RPMI7951 (cell line): ENCODE measurements at regions not wholly inside any gene's neighbourhood (a gene's known extent, or its start where the extent isn't known, plus 50 kb on each side); places are given as distances from the start of the nearest gene placed in this dataset.
"Not testable (repeated sequence)": the region's sequence is repeated elsewhere in the genome, so short reads cannot be mapped to it uniquely, and the experiment has no call there.

ENCODE experiments used
- DNase-seq: peaks from one replicate; pipeline ENCODE4 v3.0.0-alpha.2; 2012; ENCODE audit warnings: low read depth

DNA sequence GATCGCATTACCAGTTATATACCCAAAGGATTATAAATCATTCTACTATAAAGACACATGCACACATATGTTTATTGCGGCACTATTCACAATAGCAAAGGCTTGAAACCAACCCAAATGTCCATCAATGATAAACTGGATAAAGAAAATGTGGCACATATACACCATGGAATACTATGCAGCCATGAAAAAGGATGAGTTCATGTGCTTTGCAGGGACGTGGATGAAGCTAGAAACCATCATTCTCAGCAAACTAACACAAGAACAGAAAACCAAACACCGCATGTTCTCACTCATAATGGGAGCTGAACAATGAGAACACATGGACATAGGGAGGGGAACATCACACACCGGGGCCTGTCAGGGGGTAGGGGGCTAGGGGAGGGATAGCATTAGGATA lies 495.8 kb downstream of the AACS start:
- DNase-seq: not testable (repeated sequence)

DNA sequence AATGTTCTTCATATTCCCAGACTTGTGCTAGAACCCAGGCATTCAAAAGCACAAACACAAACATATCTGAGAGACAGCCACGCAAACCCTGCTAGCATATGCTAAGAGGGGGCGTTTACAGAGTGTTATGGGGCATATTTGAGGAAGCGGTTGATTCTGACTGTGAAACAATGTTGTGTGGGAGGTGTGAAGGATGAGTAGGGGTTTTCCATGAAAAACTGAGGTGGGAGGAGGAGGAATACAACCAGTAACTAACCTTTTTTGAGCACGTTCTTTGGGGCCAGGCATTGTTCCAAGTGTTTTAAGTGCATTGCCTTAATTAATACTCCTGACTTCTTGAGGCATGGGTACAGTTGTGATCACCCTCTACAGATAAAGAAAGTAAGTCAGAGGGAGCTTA lies 499.5 kb downstream of the AACS start:
- no peak for DNase-seq

DNA sequence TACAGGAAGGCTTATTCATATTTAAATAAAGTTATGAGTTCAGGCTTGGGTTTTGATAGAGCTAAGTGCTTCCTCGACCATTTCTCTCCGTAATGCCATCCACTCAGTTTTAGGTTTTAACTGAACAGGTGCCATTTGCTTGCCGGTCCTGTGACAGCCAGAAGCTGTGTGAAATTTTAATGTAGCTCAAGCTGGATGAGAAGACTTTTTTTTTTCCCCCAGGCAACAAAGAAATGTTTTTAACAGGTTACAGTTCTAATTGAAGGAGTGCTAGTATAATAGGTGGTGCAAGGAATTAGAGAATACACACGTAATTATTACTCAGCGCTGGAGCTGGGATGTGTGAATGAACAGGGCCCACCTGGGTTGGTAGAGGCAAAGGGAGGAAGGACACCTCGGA lies 502.3 kb downstream of the AACS start:
- no peak for DNase-seq

DNA sequence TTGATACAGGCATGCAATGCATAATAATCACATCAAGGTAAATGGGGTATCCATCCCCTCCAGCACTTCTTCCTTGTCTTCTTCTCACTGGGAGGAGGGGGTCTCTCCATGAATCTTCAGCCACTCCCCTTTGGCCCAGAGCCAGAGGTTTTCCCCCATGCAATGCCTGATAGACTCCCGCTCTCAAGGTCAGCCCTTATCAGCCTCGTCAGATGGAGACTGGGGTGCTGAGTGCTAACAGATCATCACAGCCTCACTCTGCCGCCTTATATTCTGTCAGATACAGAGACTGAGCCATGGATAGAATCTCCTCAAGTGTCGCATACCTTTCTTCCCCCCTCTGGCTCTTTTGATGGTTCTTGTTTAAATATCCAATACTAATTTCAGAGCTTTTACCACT lies 503.1 kb downstream of the AACS start:
- DNase-seq: no peak

DNA sequence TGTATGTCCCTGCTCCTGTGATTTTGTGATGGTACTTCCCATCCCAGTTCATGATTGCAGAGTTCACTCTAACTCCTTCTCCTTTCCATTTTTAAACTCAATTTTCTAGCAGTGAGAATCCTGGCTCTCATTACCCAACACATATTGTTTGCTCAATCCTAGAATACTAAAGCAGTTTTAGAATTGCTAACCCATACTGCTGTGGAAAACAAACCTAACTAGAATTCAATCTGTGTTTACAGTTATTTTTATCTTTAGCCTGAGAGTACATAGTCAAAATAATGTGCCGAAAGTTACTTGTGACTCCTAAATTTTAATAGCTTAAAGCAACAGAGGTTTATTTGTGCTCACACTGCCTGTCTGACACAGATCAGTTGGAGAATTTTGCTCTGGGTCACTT lies 508.0 kb downstream of the AACS start:
- DNase-seq: no peak

DNA sequence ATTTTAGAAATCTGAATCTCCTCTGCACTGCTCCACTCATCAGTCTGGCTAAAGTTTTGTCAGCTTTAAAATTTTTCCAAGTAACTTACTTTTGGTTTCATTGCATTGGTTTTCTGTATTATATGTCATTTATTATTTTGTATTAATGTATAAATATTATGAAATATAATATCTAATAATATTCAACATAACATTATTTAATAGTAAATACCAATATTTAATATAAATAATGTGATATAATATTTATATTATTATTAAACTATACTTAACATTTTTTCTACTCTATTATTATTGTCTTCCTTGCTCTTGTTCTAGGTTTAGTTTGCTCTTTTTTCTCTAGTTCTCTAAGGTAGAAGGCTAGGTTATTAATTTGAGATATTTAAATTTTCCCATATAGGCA lies 512.1 kb downstream of the AACS start:
- no peak for DNase-seq

DNA sequence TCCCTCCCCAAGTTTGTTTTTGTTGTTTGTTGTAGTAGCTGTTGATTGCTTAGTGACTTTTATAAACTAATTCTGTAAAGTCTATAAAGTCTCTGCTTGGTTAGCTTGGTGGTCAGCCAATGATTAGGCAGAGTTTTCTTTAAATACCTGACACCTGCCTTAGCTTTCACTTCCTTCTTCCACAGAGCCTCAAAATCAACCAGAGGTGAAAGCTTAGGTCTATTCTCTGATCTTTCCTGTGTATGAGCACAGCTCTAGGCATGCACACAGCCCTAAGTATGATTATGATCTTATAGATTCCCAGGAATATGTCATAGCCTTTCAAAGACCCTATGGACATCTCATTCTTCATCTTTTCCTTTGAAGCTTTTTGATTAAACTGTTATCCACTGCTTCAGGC lies 514.7 kb downstream of the AACS start:
- DNase-seq: no peak

DNA sequence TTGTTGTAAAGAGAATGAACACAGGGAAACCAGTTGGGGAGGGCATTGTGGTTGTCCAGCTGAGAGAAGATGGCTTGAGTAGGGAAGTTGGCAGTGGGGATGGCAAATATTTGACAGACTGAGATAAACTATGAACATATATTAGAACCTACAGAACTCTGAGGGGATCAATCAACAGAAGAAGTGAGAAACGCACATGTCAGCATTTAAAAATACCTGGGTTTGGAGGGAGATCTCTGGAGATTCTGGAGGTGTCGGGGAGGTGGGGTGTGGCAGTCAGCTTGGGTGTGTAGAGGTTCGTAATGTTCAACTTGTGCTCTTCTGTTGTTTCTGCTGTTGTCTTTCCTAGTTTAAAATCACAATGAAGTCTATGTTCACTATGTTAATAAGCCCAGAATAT lies 517.8 kb downstream of the AACS start:
- no peak for DNase-seq

DNA sequence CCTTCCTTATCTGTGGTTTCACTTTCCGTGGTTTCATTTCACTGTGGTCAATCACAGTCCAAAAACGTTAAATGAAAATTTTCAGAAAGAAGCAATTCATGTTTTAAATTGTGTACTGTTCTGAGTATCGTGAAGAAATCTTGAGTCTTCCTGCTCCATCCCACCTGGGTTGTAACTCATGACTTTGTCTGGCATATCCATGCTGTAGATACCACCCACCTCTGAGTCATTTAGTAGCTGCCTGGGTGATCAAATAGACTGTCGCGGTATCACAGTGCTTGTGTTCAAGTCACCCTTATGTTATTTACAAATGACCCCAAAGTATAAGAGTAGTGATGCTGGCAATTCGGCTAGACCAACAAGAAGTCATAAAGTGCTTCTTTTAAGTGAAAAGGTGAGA lies 521.2 kb downstream of the AACS start:
- no peak for DNase-seq

DNA sequence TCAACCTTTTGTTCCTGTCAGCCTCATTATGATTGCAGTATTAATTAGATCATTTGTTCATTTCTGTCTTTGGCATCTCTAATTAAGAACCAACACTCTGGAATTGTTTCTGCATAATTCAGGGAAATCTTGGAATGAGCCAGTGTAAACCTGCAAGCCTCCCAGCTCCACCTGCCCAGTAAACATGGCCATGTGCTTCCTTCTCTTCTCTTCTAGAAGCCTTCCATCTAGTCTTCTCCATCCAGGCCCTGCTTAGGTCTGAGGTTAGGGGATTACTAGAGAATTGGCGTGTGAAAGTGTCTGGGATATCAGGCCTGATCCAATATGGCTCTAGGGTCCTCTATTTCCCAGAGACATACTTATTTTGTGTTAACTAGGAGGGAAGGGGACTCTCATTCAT lies 528.0 kb downstream of the AACS start:
- no peak for DNase-seq

DNA sequence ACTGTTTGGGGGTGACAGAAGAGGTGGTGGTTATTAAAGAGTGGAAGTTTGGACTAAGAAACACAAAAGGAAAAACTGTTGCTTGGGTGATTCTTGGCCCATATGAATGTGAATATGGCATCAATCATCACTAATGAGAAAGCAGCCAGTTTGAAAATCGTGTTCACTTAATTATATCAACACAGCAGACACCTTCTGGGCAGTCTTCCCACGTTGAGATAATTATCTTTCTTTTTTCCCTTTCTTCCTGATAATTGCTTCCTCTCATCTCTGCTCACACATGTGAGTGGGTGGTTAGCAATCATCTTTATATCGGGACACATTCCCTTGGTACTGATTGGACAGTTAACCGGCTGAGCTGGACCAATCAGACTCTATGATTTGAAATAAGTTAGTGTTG lies 539.7 kb downstream of the AACS start:
- DNase-seq: no peak

DNA sequence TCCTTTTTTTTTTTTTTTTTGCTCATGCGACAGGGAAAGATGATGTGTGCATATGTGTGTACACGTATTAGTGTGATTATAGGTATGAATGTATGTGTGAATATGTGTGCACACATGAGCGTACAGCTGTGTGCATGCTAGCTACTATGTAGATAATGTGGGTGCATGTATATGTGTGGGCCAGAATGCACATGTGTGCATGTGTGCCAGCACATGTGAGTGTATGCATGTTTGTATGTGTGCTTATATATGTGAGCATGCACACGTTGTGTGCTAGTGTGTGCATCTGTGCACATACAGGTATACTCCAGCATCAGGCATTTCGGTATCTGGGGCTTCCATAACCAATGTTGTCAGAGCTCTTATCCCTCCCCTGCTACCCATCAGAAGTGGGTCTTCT lies 541.1 kb downstream of the AACS start:
- DNase-seq: no peak

DNA sequence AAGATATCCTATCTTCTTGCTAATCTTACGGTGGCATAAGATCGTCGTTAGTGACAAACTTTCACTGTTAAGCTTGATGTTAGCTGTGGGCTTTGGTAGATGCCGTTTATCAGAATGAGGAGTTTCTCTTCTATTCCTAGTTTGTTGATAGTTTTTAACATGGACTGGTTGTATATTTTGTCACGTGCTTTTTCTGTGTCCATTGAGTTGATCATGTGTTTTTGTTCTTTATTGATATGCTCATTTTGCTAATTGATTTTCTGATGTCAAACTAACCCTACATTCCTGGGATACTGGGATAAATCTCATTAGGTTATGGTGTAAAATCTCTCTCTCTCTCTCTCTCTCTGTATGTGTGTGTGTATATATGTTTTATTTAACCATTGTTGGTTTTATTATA lies 545.1 kb downstream of the AACS start:
- no peak for DNase-seq

DNA sequence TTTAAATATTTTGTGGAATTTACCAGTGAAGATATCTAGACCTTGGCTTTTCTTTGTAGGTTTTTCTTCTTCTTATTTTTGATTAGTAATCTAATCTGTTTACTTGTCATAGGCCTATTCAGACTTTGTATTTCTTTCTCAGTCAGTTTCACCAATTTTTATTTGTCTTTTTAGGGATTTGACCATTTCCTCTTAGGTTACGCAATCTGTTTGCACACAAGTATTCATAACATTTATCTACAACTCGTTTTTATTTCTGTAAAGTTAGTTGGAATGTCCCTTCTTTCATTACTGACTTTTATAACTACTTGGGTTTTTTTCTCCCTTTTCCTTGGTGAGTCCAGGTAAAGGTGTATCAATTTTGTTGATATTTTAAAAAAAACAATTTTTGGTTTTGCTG lies 545.7 kb downstream of the AACS start:
- no peak for DNase-seq

DNA sequence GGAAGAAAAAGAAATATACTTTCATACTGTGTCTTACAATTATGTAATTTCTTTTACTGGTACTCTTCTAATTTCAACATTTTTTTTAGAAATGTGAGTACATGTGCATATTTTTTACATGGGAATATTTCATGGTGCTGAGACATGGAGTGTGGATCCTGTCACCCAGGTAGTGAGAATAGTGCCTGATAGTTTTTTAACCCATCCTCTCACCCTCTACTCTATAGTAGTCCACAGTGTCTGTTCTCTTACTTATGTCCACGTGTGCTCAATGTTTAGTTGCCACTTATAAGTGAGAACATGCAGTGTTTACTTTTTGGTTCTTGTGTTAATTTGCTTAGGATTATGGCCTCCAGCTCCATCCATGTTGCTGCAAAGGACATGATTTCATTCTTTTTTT lies 548.8 kb downstream of the AACS start:
- DNase-seq: no peak

DNA sequence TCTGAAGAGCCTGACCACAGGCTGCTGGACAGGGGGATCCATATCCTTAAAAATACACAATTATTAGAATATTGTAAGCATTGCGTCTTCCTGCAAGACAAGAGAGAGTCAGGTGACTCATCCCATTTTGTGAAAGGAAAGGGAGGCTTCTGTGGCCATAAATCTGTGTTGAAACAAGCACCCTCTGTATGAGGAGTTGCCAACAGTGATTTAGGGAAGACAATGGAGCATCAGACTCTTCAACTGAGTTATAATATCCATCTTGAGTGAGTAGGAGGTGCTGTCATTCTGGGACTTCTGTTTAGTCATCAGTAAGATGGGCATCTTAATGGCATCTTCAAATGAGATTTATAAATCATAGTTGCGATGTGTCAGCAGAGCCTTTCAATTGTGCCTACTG lies 554.5 kb downstream of the AACS start:
- no peak for DNase-seq

DNA sequence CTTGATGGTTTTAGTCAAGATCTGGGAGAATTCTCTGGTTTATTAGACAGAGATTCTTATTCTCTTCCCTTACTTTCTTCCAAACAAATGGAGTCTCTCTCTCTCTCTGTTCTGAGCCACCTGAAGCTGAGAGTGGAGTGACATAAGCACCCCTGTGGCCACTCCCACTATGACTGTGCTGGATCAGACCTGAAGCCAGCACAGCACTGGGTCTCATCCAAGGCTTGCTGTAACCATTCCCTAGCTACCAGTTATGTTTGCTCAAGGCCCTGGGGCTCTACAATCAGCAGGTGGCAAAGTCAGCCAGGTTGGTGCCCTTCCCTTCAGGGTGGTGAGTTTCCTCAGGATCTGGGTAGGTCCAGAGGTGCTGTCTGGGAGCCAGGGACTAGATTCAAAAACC lies 568.5 kb downstream of the AACS start:
- no peak for DNase-seq

DNA sequence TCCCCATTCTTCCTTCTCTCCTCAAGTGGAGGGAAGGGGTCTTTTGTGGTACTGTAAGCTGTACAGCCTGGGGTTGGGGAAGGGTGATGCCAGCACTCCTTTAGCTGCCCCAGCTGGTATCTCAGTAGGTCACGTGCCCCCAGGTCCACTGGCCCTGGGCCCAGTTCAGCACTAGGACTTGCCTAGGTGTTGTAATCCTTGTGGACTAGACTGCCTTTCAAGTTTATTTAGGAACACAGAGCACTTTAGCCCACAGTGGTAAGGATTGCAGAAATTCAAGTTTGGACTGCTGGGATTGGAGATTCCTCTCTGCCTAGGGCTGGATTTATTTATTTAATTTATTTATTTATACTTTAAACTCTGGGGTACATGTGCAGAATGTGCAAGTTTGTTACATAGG lies 569.6 kb downstream of the AACS start:
- DNase-seq: no peak

DNA sequence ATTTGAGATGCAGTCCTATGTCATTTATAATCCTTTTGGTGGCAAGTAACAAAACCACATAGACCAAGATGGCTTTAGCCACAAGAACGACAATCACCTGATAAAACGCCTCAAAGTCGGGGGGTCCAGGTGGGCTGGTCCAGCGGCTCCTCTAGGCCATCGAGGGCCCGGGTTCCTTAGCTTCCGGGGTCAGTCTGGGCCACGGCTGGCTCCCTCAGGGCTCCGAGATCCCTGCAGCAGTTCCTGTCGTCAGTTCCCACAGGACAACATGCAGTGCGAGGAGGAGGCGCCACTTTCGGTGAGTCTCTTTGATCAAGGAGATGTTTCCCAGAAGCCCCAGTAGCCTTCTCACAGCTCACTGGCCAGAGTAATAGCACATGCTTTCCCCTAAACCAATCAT lies 574.6 kb downstream of the AACS start:
- no peak for DNase-seq

DNA sequence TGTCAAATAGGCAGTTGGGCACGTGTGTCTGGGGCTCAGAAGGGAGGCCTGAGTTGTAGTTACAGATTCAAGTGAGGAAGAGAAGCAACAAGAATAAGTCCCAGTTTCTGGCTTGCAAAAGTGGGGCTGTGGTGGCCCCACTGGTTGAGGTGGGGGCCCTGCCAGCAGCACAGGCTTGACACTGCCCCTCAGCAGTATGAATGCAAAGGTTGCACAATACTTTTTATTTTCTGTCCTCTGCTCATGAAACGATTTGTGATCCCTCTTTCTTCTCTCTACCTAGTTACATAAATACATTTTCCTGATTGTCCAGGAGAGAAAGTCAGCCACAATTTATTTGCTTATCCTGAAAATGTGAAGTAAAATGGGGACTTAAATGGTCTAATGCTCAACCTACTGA lies 577.8 kb downstream of the AACS start:
- no peak for DNase-seq

DNA sequence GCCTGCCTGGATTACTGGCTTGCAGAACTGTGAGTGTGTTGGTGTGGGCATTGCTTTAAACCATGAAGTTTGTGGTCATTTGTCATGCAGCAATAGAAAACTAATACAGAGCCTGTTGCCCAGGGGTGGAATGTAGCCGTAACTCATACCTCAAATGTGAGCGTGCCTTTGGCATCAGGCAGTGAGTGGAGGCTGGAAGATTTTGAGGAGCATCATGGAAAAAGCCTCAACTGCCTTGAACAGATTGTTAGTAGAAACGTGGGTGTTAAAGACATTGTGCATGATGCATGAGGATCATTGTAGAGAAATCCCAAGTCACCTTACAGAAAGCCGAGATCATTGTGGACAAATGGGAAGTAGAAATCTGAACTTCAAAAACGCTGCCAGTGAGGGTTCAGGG lies 580.5 kb downstream of the AACS start:
- DNase-seq: no peak

DNA sequence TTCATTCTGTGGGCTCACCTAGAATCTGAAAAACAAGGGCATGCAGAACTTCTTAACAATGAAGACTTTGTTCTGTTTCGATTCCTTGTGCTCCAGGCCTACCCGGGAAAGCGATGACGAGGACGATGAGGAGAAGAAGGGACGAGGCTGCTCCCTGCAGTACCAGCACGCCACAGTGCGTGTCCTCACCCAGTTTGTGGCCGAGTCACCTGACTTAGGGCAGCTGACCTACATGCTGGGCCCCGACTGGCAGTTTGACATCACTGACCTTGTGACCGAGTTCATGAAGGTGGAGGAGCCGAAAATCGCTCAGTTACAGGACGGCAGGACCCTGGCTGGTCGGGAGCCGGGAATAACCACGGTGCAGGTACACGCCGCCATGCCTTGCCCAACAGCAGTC lies 585.4 kb downstream of the AACS start:
- DNase-seq: no peak

DNA sequence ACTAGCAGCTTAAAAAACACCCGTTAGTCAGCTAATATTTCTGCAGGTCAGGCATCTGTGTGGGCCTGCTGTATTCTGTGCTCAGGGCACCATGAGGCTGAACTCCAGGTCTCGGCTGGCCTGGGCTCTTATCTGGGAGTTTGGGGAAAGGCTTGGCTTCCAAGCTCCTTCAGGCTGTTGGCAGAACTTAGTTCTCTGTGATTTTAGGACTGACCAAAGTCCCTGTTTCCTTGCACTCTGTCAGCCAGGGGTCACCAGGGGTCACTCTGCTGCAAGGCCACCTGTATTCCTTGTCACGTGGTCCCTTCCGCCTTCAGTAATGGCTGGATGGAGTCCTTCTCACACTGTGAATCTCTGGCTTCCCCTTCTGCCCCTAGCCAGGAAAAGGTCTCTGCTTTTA lies 586.4 kb downstream of the AACS start:
- DNase-seq: no peak

DNA sequence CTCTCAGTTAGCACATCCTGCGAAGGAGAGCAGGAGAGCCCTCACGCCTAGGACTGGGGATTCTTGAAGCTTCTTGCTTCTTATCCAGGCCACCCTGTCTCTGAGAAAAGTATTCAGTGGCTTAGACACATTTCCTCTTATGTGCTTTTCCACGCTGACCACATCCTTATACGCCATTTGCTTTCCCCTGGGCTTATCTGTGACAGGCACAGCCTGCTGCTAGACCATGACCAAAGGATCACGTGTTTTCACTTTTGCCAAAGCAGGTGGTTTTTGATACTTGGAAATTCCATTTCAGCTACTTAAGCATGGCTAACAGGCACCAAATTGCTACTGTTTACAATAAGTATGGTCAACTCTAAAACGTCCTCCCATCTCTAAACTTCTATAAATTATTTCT lies 587.4 kb downstream of the AACS start:
- DNase-seq: no peak

DNA sequence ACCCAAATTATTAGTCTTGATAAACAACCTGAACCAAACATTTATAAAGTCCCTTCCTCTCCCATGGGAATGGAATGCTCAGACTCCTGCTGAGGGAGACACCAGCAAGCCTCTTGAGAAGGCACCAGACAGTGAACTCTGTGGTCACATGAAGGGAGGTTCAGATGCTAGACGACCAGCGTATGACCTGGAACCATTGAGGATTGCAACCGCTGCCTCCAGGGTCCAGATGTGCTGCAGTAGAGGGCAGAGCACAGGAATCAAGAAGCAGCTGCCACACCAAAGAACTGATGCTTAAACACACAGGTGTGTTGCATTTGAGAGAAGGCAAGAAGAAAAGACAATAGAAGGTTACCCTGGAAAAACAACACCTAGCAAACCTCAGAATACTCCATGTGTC lies 592.4 kb downstream of the AACS start:
- no peak for DNase-seq
